ENCODE measurements at regions not wholly inside any gene's neighbourhood (a gene's known extent, or its start where the extent isn't known, plus 50 kb on each side); places are given as distances from the start of the nearest gene placed in this dataset.
"Not testable (repeated sequence)": the region's sequence is repeated elsewhere in the genome, so short reads cannot be mapped to it uniquely, and the experiment has no call there.

GRCh38 chr7:9124320-9124719 is 690.9 kb downstream of the NXPH1 start:
- no peak overlapping the region for H3K4me3 Mint-ChIP-seq (ENCODE audit: unreplicated experiment)

GRCh38 chr7:9125246-9125645 is 691.8 kb downstream of the NXPH1 start:
- Mint-ChIP-seq H3K27ac (ENCODE audit: unreplicated experiment) (no peak overlapping the region), H3K9me3 (ENCODE audit: unreplicated experiment) (no peaks in the 10 kb centered on the region), H3K4me3 (ENCODE audit: unreplicated experiment) (no peak overlapping the region), H3K36me3 (ENCODE audit: unreplicated experiment) (no peaks in the 10 kb centered on the region), H3K4me1 (ENCODE audit: unreplicated experiment) (no peaks in the 10 kb centered on the region), H3K27me3 (ENCODE audit: unreplicated experiment) (peaks cover 2% of the 10 kb centered on the region)
- DNase-seq (ENCODE audit: extremely low spot score, unreplicated experiment): no peak
- no peak for TF ChIP-seq CTCF (IDR thresholded peaks at IDR 0.05)

More at GRCh38 chr7:9124320-9124719, 690.9 kb downstream of the NXPH1 start:
- Mint-ChIP-seq H3K27ac (ENCODE audit: unreplicated experiment) (no peak overlapping the region), H3K27me3 (ENCODE audit: unreplicated experiment) (peaks cover 2% of the 10 kb centered on the region), H3K9me3 (ENCODE audit: unreplicated experiment) (no peaks in the 10 kb centered on the region), H3K36me3 (ENCODE audit: unreplicated experiment) (no peaks in the 10 kb centered on the region), H3K4me1 (ENCODE audit: unreplicated experiment) (no peaks in the 10 kb centered on the region)
- DNase-seq (ENCODE audit: extremely low spot score, unreplicated experiment): no peak
- no peak for TF ChIP-seq CTCF (IDR thresholded peaks at IDR 0.05)

- Mint-ChIP-seq H3K4me1 (ENCODE audit: unreplicated experiment) (no peaks in the 10 kb centered on the region), H3K27ac (ENCODE audit: unreplicated experiment) (no peak overlapping the region), H3K9me3 (ENCODE audit: unreplicated experiment) (no peaks in the 10 kb centered on the region), H3K4me3 (ENCODE audit: unreplicated experiment) (no peak overlapping the region), H3K27me3 (ENCODE audit: unreplicated experiment) (no peaks in the 10 kb centered on the region), H3K36me3 (ENCODE audit: unreplicated experiment) (no peaks in the 10 kb centered on the region)
- DNase-seq (ENCODE audit: extremely low spot score, unreplicated experiment): no peak
- TF ChIP-seq CTCF (IDR thresholded peaks at IDR 0.05): no peak
Observed at GRCh38 chr7:9127901-9128300, 694.5 kb downstream of the NXPH1 start.

GRCh38 chr7:9148687-9149086 is 715.3 kb downstream of the NXPH1 start:
- no peaks in the 10 kb centered on the region for H3K36me3 Mint-ChIP-seq (ENCODE audit: unreplicated experiment)
- no peaks in the 10 kb centered on the region for H3K9me3 Mint-ChIP-seq (ENCODE audit: unreplicated experiment)
- H3K4me1 Mint-ChIP-seq (ENCODE audit: unreplicated experiment): no peaks in the 10 kb centered on the region
- no peak overlapping the region for H3K27ac Mint-ChIP-seq (ENCODE audit: unreplicated experiment)
- H3K27me3 Mint-ChIP-seq (ENCODE audit: unreplicated experiment): peaks cover 2% of the 10 kb centered on the region
- no peak for TF ChIP-seq CTCF (IDR thresholded peaks at IDR 0.05)
- DNase-seq (ENCODE audit: extremely low spot score, unreplicated experiment): no peak
- H3K4me3 Mint-ChIP-seq (ENCODE audit: unreplicated experiment): no peak overlapping the region

DNA sequence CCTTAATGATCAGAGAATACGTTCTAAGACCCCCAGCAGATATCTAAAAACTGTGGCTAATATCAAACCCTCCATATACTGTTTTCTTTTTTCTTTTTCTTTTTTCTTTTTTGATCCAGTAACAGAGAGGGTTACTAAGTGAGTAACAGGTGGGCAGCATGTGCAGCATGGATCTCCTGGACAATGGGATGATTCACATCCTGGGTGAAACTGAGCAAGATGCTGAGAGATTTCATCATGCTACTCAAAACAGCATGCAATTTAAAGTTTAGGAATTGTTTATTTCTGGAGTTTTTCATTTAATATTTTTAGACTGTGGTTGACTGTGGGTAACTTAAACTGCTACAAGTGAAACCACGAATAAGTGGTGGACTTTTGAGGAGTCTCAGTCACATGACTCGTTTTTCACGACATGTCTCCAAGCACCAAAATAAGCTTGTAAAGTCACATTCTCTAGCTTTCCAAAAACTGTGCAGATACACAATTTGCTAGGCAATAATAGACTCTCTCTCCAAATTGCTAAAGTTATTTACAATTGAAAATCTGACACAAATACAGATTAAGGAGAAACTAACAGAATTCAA is 716.2 kb downstream of the NXPH1 start:
- H3K4me1 Mint-ChIP-seq (ENCODE audit: unreplicated experiment): no peaks in the 10 kb centered on the region
- no peak for TF ChIP-seq CTCF (IDR thresholded peaks at IDR 0.05)
- H3K4me3 Mint-ChIP-seq (ENCODE audit: unreplicated experiment): no peak overlapping the region
- peaks cover 2% of the 10 kb centered on the region for H3K27me3 Mint-ChIP-seq (ENCODE audit: unreplicated experiment)
- DNase-seq (ENCODE audit: extremely low spot score, unreplicated experiment): no peak
- no peak overlapping the region for H3K27ac Mint-ChIP-seq (ENCODE audit: unreplicated experiment)
- no peaks in the 10 kb centered on the region for H3K9me3 Mint-ChIP-seq (ENCODE audit: unreplicated experiment)
- no peaks in the 10 kb centered on the region for H3K36me3 Mint-ChIP-seq (ENCODE audit: unreplicated experiment)

GRCh38 chr7:9163691-9164090 is 730.3 kb downstream of the NXPH1 start:
- not testable (repeated sequence) for H3K27ac Mint-ChIP-seq (ENCODE audit: unreplicated experiment); DNase-seq (ENCODE audit: extremely low spot score, unreplicated experiment); H3K27me3 Mint-ChIP-seq (ENCODE audit: unreplicated experiment); H3K4me3 Mint-ChIP-seq (ENCODE audit: unreplicated experiment); H3K4me1 Mint-ChIP-seq (ENCODE audit: unreplicated experiment); H3K36me3 Mint-ChIP-seq (ENCODE audit: unreplicated experiment)
- peaks cover 14% of the 10 kb centered on the region for H3K9me3 Mint-ChIP-seq (ENCODE audit: unreplicated experiment)
